Tibial nerve (tissue), 4 donors: ENCODE measurements at regions not wholly inside any gene's neighbourhood (a gene's known extent, or its start where the extent isn't known, plus 50 kb on each side); places are given as distances from the start of the nearest gene placed in this dataset.

Experiments used
- CTCF ChIP-seq, 5 experiments: fragments of 200-600 bp in 3 of 5; fragments of 450-650 bp in 2 of 5; sonication (generic) in 3 of 5; IDR thresholded peaks; one replicate each; pipeline ENCODE4 v1.5.1; 2016 to 2019; ENCODE audit warnings: antibody characterized with exemption in 5 of 5, mild to moderate bottlenecking in 3 of 5, moderate library complexity in 2 of 5
- EP300 ChIP-seq, 2 donors: sonication (generic); formaldehyde crosslinking; IDR thresholded peaks; one replicate each; pipeline ENCODE4 v1.6.1; 2017; ENCODE audit warnings: antibody characterized with exemption in 2 of 2, mild to moderate bottlenecking in 1 of 2
- POLR2A ChIP-seq, 2 donors: fragments of 450-650 bp; IDR thresholded peaks; one replicate each; pipeline ENCODE4 v1.6.1; 2017; ENCODE audit warnings: antibody characterized with exemption in 2 of 2, mild to moderate bottlenecking in 2 of 2, moderate library complexity in 2 of 2

- TF ChIP-seq CTCF (IDR thresholded peaks at IDR 0.05) (no peak), POLR2A (IDR thresholded peaks at IDR 0.05) (no peak), EP300 (IDR thresholded peaks at IDR 0.05) (no peak)
Measured at GRCh38 chr11:111044751-111045406, 200.6 kb upstream of the POU2AF2 start.
